22Rv1 (cell line): ENCODE measurements at regions not wholly inside any gene's neighbourhood (a gene's known extent, or its start where the extent isn't known, plus 50 kb on each side); places are given as distances from the start of the nearest gene placed in this dataset.
A peak's percentile ranks its signal among the peaks of the same experiment; 100 is the strongest.

Source experiments
- ZFX ChIP-seq: fragments of 450-650 bp; IDR thresholded peaks from 2 replicates; pipeline ENCODE4 v1.6.1; 2017; ENCODE audit warnings: antibody characterized with exemption, borderline replicate concordance
- TF ChIP-seq, protein P1 (sequence below): fragments of 450-650 bp; IDR thresholded peaks from 2 replicates; pipeline ENCODE4 v1.5.1; 2017; ENCODE audit warnings: mild to moderate bottlenecking

DNA sequence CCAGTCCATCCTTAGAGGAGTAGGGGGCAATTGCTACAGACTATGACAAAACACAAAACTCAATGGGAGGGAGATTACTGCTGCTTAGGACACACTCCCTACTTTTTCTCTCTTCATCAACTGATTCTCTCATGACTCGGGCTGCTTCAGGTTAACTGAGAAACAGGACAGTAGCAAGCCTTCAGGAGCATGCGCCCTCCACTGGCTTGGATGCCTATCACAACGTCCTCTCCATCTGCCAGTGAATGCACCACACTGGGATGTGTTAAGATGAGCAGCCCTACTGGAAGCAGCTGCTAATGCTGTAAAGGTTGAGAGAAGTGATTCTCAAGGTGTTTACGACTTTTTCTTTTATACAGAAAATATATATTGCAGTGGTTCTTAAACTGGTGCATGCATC, 542.3 kb downstream of the EDEM1 start:
- TF ChIP-seq, protein P1, sequence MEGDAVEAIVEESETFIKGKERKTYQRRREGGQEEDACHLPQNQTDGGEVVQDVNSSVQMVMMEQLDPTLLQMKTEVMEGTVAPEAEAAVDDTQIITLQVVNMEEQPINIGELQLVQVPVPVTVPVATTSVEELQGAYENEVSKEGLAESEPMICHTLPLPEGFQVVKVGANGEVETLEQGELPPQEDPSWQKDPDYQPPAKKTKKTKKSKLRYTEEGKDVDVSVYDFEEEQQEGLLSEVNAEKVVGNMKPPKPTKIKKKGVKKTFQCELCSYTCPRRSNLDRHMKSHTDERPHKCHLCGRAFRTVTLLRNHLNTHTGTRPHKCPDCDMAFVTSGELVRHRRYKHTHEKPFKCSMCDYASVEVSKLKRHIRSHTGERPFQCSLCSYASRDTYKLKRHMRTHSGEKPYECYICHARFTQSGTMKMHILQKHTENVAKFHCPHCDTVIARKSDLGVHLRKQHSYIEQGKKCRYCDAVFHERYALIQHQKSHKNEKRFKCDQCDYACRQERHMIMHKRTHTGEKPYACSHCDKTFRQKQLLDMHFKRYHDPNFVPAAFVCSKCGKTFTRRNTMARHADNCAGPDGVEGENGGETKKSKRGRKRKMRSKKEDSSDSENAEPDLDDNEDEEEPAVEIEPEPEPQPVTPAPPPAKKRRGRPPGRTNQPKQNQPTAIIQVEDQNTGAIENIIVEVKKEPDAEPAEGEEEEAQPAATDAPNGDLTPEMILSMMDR, result peak; percentile 18; the same call in 1 of the 2 replicates
- TF ChIP-seq ZFX, result no peak
